GM20000 (cell line): ENCODE measurements at regions not wholly inside any gene's neighbourhood (a gene's known extent, or its start where the extent isn't known, plus 50 kb on each side); places are given as distances from the start of the nearest gene placed in this dataset.

ENCODE experiments used
- DNase-seq: peaks from one replicate; pipeline ENCODE4 v3.0.0; 2012; ENCODE audit warnings: low spot score
- TF ChIP-seq, protein P1 (sequence below): IDR thresholded peaks from 2 replicates; pipeline ENCODE4 v1.5.1; 2012; ENCODE audit warnings: mild to moderate bottlenecking, control low read depth; ENCODE audit errors: extremely low read depth, missing control alignments

DNA sequence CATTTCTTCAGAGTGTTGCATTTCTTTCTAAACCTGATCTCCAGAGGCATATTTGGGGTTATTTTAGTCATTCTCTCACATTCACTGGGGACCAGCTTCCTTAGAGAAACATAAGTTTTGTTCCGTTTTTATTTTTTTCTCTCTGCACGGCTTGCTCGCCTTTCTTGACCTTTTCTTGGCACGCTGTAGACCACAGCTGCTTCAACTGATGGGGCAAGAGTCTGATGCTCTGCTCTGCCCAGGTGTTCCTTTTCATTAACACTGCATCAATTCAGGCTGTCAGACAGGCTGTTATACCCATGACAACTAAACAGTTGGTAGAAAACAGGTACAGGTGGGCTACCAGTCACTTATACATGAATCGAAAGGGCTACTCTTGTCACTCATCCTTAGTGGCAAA, 682.2 kb upstream of the DIAPH2 start:
- no peak for DNase-seq
- TF ChIP-seq, protein P1, sequence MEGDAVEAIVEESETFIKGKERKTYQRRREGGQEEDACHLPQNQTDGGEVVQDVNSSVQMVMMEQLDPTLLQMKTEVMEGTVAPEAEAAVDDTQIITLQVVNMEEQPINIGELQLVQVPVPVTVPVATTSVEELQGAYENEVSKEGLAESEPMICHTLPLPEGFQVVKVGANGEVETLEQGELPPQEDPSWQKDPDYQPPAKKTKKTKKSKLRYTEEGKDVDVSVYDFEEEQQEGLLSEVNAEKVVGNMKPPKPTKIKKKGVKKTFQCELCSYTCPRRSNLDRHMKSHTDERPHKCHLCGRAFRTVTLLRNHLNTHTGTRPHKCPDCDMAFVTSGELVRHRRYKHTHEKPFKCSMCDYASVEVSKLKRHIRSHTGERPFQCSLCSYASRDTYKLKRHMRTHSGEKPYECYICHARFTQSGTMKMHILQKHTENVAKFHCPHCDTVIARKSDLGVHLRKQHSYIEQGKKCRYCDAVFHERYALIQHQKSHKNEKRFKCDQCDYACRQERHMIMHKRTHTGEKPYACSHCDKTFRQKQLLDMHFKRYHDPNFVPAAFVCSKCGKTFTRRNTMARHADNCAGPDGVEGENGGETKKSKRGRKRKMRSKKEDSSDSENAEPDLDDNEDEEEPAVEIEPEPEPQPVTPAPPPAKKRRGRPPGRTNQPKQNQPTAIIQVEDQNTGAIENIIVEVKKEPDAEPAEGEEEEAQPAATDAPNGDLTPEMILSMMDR, result no peak

DNA sequence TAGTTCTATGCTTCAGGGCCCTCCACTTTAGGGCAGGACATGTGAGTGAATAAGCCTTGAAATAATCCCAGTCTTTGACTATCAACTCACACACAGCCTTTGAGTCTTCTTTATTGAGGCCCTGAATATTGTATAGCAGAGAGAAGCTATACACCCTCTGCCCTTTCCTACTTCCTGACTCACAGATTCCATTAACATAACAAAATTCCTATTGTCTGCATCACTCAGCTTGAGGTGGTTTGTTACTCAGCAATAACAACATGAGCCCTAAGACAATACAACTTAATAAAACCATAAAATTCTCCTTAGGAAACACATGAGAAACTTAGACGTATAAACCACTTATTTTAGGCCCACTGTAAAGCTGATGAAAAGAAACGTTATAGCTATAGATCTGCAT, 680.3 kb upstream of the DIAPH2 start:
- TF ChIP-seq, protein P1, result no peak

DNA sequence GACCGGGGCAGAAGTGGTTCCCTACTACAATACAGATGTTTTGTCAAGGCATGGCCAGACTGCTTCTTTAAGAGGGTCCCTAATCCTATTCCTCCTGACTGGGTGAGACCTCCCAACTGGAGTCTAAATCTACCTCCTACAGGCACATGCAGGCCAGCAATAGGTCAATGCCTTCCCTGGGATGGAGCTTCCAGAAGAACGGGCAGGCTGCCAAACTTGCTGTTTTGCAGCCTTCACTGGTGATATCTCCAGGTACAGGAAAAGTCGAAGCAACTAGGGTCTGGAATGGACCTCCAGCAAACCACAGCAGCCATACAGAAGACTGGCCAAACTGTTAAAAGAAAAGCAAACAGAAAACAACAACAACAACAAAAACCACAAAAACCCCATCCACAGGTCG, 678.4 kb upstream of the DIAPH2 start:
- TF ChIP-seq, protein P1, result no peak
- DNase-seq, result no peak

More for the DNA sequence above, 680.3 kb upstream of the DIAPH2 start:
- no peak for DNase-seq

DNA sequence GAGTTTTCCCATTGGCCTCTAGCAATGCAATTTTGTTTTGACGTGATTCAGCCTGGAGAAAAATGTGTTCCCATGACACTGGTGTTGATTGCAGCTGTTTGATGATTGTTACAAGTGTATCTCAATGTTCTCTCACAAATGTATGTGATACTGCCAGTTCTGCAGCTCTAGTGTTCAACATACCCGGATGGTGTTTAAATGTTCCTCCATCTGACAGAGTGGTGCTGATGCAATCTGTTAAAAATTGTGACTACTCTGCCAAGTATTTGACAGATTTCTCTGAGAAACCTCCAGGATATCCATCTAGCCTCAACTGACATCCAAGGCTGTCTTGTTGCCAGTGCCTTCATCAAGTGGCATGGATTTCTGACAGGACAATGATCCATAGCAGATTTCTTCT, 657.2 kb upstream of the DIAPH2 start:
- TF ChIP-seq, protein P1, result no peak
- DNase-seq, result no peak

DNA sequence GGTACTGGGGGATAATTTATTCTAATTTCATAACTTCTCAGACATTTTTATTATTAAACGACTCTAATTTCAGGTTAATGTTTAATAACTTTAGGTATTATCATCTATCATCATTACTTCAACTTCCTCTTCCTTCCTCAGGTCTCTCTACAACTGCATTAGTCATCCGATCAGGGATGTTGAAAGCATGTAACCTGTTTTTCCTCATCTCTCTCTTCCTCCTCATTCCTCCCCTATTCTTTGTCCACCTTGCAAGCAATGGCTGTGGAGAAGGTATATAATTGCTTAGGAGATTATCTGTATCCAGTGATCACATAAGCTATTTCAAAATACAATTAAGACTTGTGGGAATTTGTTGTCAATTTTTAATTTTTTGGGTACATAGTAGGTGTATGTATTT, 632.6 kb upstream of the DIAPH2 start:
- DNase-seq, result no peak
- TF ChIP-seq, protein P1, result no peak

DNA sequence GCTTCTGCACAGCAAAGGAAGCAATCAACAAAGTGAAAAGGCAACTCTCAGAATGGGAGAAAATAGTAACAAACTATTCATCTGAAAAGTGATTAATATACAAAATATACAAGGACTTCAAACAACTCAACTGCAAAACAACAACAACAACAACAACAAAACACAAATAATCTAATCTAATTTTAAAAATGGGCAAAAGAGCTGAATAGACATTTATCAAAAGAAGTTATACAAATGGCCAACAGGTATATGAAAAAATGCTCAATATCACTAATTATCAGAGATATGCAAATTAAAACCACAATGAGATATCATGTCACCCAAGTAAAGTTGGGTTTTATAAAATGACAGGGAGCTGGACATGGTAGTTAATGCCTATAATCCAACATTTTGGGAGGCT, 602.8 kb upstream of the DIAPH2 start:
- TF ChIP-seq, protein P1, result no peak
- no peak for DNase-seq

DNA sequence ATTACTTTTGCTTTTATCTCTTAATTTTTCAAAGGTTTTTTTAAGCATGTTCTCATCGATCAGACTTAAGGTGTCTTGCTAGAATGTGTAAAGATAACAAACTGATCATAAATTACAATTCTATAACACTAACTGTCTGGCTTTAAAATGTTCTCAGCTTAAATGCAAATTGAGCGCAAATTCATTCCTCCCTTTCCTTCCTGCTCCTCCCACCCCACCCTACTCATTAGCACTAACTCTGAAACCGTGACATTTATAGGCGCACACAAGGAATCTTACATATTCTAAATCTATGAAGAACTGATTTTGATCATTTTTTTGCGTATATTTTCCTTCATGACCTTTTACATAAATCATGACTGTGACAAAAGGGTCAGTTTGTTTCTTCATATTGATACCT, 590.0 kb upstream of the DIAPH2 start:
- DNase-seq, result no peak
- TF ChIP-seq, protein P1, result no peak
